K562 (cell line): ENCODE measurements at regions not wholly inside any gene's neighbourhood (a gene's known extent, or its start where the extent isn't known, plus 50 kb on each side); places are given as distances from the start of the nearest gene placed in this dataset.
"Not testable (repeated sequence)": the region's sequence is repeated elsewhere in the genome, so short reads cannot be mapped to it uniquely, and the experiment has no call there.

Experiments used
- ATAC-seq: fragments of 200-7000 bp; cut with Tn5 transposase; 3 replicates; pipeline ENCODE4 v1.9.1; 2020; ENCODE audit warnings: moderate library complexity
- BruUV-seq: library from RNA; stranded (reverse); fragments of 400-500 nt; replicated peaks from 2 replicates; lab custom pipeline; 2021; lab: Mats Ljungman, UMichigan
- CTCF ChIA-PET: fragments of 300-600 bp; formaldehyde crosslinking; extraction: SDS; loops from one replicate; lab custom pipeline; 2021; ENCODE audit warnings: low intra/inter-chr PET ratio; lab: Yijun Ruan, JAX
- POLR2A ChIA-PET: fragments of 300-600, 350-650 bp; sonication (Branson Sonifier 250); formaldehyde crosslinking; extraction: SDS; loops from one replicate; lab custom pipeline; 2021; ENCODE audit warnings: antibody characterized with exemption, inconsistent platforms; lab: Yijun Ruan, JAX
- DNase-seq, 4 experiments: peaks; one replicate each; pipeline versions ENCODE4 v3.0.0 to v3.0.0-alpha.2; 2011 to 2018; ENCODE audit warnings: low spot score in 3 of 4, mixed read lengths in 3 of 4; ENCODE audit errors: extremely low read depth in 1 of 4
- FAIRE-seq: peaks from 2 replicates; lab custom pipeline; 2011; peaks lifted over from hg19 to GRCh38; lab: Jason Lieb, UNC
- H2AFZ ChIP-seq: 2 replicates; pipeline ENCODE4 v1.6.0; 2011; ENCODE audit warnings: low read depth, low read length, control low read depth, inconsistent platforms
- H3K27ac ChIP-seq: fragments of 200-600 bp; 3 replicates; pipeline ENCODE4 v1.8.0; 2011; ENCODE audit warnings: low read depth, mild to moderate bottlenecking, control low read depth, inconsistent platforms, low read length, moderate library complexity, mixed read lengths; ENCODE audit errors: extremely low read depth
- H3K27me3 ChIP-seq, 2 experiments: fragments of 300-600 bp in 1 of 2; 2 replicates in 1 of 2; 3 replicates in 1 of 2; pipeline versions ENCODE4 v1.6.0 to v1.8.0; 2011; ENCODE audit warnings: inconsistent platforms in 2 of 2, low read length in 2 of 2, mild to moderate bottlenecking in 1 of 2, mixed read lengths in 1 of 2, moderate library complexity in 1 of 2; ENCODE audit not compliant: control insufficient read depth in 2 of 2, insufficient read depth in 2 of 2
- H3K36me3 ChIP-seq: fragments of 300-600 bp; 3 replicates; pipeline ENCODE4 v1.8.0; 2011; ENCODE audit warnings: mild to moderate bottlenecking, low read length, inconsistent platforms; ENCODE audit not compliant: control insufficient read depth, insufficient read depth
- H3K4me1 ChIP-seq, 2 experiments: fragments of 200-600 bp in 1 of 2; replicated peaks in 1 of 2; 2 replicates in 1 of 2; 3 replicates in 1 of 2; pipeline versions ENCODE4 v1.5.1 to v1.8.0; 2011; ENCODE audit warnings: inconsistent platforms in 2 of 2, low read length in 2 of 2, mild to moderate bottlenecking in 1 of 2, mixed read lengths in 1 of 2, moderate library complexity in 1 of 2; ENCODE audit not compliant: control insufficient read depth in 2 of 2, insufficient read depth in 2 of 2
- H3K4me2 ChIP-seq: 2 replicates; pipeline ENCODE4 v1.6.1; 2011; ENCODE audit warnings: low read length, control low read depth, inconsistent platforms, mixed read lengths; ENCODE audit not compliant: insufficient read depth
- H3K4me3 ChIP-seq: fragments of 200-600 bp; sonication (generic), shearing (Covaris generic); 2 replicates; pipeline ENCODE4 v1.5.1; 2016; ENCODE audit warnings: control low read depth, inconsistent platforms
- H3K79me2 ChIP-seq: fragments of 200-600 bp; 3 replicates; pipeline ENCODE4 v1.8.0; 2011; ENCODE audit warnings: low read length, inconsistent platforms; ENCODE audit not compliant: control insufficient read depth, insufficient read depth
- H3K9ac ChIP-seq, 2 experiments: 2 replicates each; pipeline versions ENCODE4 v1.6.0 to v1.6.1; 2011; ENCODE audit warnings: low read depth in 2 of 2, low read length in 2 of 2, control low read depth in 1 of 2, inconsistent platforms in 1 of 2, mild to moderate bottlenecking in 1 of 2, mixed read lengths in 1 of 2; ENCODE audit not compliant: insufficient read depth in 1 of 2
- H3K9me1 ChIP-seq: one replicate; pipeline ENCODE4 v1.6.0; 2011; ENCODE audit warnings: inconsistent platforms, mild to moderate bottlenecking, low read length, moderate library complexity; ENCODE audit not compliant: control insufficient read depth, insufficient read depth
- H3K9me3 ChIP-seq: replicated peaks from 2 replicates; pipeline ENCODE4 v1.5.1; 2011; ENCODE audit warnings: low read depth, low read length, inconsistent platforms; ENCODE audit not compliant: control insufficient read depth, insufficient read depth
- H4K20me1 ChIP-seq: replicated peaks from 2 replicates; pipeline ENCODE4 v1.6.1; 2011; ENCODE audit warnings: low read length, inconsistent platforms, mixed read lengths; ENCODE audit not compliant: control insufficient read depth, insufficient read depth
- NFE2L1 ChIP-seq: fragments of 450-650 bp; IDR thresholded peaks from 2 replicates; pipeline ENCODE4 v1.6.1; 2016; ENCODE audit warnings: missing genetic modification characterization, low read depth, mild to moderate bottlenecking, missing compliant biosample characterization, moderate library complexity, borderline replicate concordance
- NFRKB ChIP-seq: fragments of 450-650 bp; IDR thresholded peaks from 2 replicates; pipeline ENCODE4 v1.6.1; 2016; ENCODE audit warnings: low read depth
- WGBS: fragments of 100-300 bp; shearing (Covaris generic); methylation state at CpG from one replicate; pipeline ENCODE4 v1.1.6; 2016; ENCODE audit warnings: low coverage, mixed read lengths; ENCODE audit not compliant: insufficient coverage; ENCODE audit errors: missing lambda C conversion rate; 5-methylcytosine and 5-hydroxymethylcytosine counted together
- in situ Hi-C: fragments of 300-500 bp; cut with MboI; formaldehyde crosslinking; loops from 4 replicates; pipeline ENCODE4 v1.15.0; 2018; ENCODE audit warnings: inconsistent platforms, mixed read lengths
- intact Hi-C: fragments of 100-400 bp; cut with micrococcal nuclease; formaldehyde crosslinking; loops from 2 replicates; pipeline ENCODE4 v1.14.2; 2022

- ChIA-PET POLR2A (no interaction called here), CTCF (no interaction called here)
- ATAC-seq, result no peak
Measured at GRCh38 chr16:86232496-86232895, 277.8 kb upstream of the FOXF1 start.

DNA sequence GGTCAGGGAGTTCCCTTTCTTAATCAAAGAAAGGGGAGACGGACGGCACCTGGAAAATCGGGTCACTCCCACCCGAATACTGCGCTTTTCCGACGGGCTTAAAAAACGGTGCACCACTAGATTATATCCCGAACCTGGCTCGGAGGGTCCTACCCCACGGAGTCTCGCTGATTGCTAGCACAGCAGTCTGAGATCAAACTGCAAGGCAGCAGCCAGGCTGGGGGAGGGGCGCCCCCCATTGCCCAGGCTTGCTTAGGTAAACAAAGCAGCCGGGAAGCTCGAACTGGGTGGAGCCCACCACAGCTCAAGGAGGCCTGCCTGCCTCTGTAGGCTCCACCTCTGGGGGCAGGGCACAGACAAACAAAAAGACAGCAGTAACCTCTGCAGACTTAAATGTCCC, 276.8 kb upstream of the FOXF1 start:
- DNase-seq, H3K36me3 ChIP-seq, BruUV-seq, ATAC-seq, intact Hi-C loops, H2AFZ ChIP-seq, H4K20me1 ChIP-seq, CTCF ChIA-PET, H3K4me3 ChIP-seq, in situ Hi-C loops, H3K4me1 ChIP-seq, H3K9ac ChIP-seq, H3K79me2 ChIP-seq, FAIRE-seq, H3K9me3 ChIP-seq, H3K4me2 ChIP-seq, H3K9me1 ChIP-seq, H3K27ac ChIP-seq, POLR2A ChIA-PET: not testable (repeated sequence)
- WGBS, result 4% methylated on average over 12 of the region's 15 CpGs
- peaks cover 9 to 23% of the 10 kb centered on the region in 2 experiments; a peak in 3 of 5 replicates for H3K27me3 ChIP-seq

More at GRCh38 chr16:86232496-86232895, 277.8 kb upstream of the FOXF1 start:
- no peak overlapping the region for H2AFZ ChIP-seq
- no peaks in the 10 kb centered on the region for H3K4me1 ChIP-seq
- H3K9me1 ChIP-seq, result no peaks in the 10 kb centered on the region
- H3K9ac ChIP-seq, result no peak overlapping the region
- no TSS peak for BruUV-seq
- intact Hi-C loops, result no loop called here
- no peak for FAIRE-seq
- no peak overlapping the region for H3K4me2 ChIP-seq
- H4K20me1 ChIP-seq, result 0 out of 2 replicates have a peak, but pooled peaks cover 3% of the 10 kb centered on the region
- no peaks in the 10 kb centered on the region for H3K79me2 ChIP-seq
- in situ Hi-C loops, result no loop called here
- H3K9me3 ChIP-seq, result no peaks in the 10 kb centered on the region
- peaks cover 9 to 30% of the 10 kb centered on the region in 2 experiments; a peak in 3 of 5 replicates for H3K27me3 ChIP-seq
- no peak overlapping the region for H3K4me3 ChIP-seq
- 0% methylated on average over 9 of the region's 9 CpGs for WGBS
- no peak for TF ChIP-seq NFRKB
- no peak for TF ChIP-seq NFE2L1 (tag)
- TF ChIP-seq, all 486 proteins: peak for 0
- no peak for DNase-seq
- no peak overlapping the region for H3K27ac ChIP-seq
- no peaks in the 10 kb centered on the region for H3K36me3 ChIP-seq
